AG10803 (cell line): ENCODE measurements at regions not wholly inside any gene's neighbourhood (a gene's known extent, or its start where the extent isn't known, plus 50 kb on each side); places are given as distances from the start of the nearest gene placed in this dataset.
A peak's percentile ranks its signal among the peaks of the same experiment; 100 is the strongest.

Experiments used
- DNase-seq: peaks from one replicate; pipeline ENCODE4 v3.0.0; 2010; ENCODE audit warnings: low read depth
- H3K4me3 ChIP-seq: 2 replicates; pipeline ENCODE4 v1.5.1; 2011; ENCODE audit warnings: mild to moderate bottlenecking, low read length, control low read depth
- TF ChIP-seq, protein P1 (sequence below): conservative IDR thresholded peaks from 2 replicates; pipeline ENCODE4 v1.5.1; 2011; ENCODE audit warnings: mild to moderate bottlenecking, low read length, control low read depth, inconsistent platforms

- no peak overlapping the region for H3K4me3 ChIP-seq
- TF ChIP-seq, protein P1, sequence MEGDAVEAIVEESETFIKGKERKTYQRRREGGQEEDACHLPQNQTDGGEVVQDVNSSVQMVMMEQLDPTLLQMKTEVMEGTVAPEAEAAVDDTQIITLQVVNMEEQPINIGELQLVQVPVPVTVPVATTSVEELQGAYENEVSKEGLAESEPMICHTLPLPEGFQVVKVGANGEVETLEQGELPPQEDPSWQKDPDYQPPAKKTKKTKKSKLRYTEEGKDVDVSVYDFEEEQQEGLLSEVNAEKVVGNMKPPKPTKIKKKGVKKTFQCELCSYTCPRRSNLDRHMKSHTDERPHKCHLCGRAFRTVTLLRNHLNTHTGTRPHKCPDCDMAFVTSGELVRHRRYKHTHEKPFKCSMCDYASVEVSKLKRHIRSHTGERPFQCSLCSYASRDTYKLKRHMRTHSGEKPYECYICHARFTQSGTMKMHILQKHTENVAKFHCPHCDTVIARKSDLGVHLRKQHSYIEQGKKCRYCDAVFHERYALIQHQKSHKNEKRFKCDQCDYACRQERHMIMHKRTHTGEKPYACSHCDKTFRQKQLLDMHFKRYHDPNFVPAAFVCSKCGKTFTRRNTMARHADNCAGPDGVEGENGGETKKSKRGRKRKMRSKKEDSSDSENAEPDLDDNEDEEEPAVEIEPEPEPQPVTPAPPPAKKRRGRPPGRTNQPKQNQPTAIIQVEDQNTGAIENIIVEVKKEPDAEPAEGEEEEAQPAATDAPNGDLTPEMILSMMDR: no peak
- peak; percentile 90 for DNase-seq
Observed at GRCh38 chr9:87793292-87793691, 67.4 kb downstream of the CTSL start.

GRCh38 chr9:87795178-87795577 lies 69.3 kb downstream of the CTSL start:
- no peak overlapping the region for H3K4me3 ChIP-seq
- TF ChIP-seq, protein P1: no peak
- DNase-seq: no peak

GRCh38 chr9:87796196-87796595 lies 70.3 kb downstream of the CTSL start:
- TF ChIP-seq, protein P1: no peak
- DNase-seq: no peak
- no peak overlapping the region for H3K4me3 ChIP-seq

GRCh38 chr9:87798261-87798833 lies 72.4 kb downstream of the CTSL start:
- no peak overlapping the region for H3K4me3 ChIP-seq
- TF ChIP-seq, protein P1: no peak
- no peak for DNase-seq

DNA sequence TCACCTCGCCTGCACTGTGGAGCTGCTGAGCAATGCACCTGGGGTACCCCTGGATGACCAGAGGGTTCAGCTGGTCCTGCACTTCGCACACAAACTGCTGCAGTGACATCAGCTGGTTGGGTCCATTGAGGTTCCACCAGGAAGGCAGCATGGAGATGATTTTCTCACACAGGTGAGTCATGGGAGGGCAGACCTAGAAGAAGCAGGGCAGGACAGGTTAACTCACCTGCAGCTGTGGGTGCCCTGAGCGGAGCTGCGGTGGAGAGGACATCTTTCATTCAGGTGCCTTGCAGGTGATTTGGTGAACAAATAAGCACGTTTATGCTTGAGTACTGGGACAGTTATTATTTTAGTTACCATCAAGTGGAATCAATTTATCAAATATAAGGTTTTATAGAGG lies 73.6 kb downstream of the CTSL start:
- H3K4me3 ChIP-seq: no peak overlapping the region
- DNase-seq: no peak
- TF ChIP-seq, protein P1: no peak

- no peak overlapping the region for H3K4me3 ChIP-seq
- DNase-seq: no peak
- TF ChIP-seq, protein P1: no peak
Observed at GRCh38 chr9:87800456-87800855, 74.5 kb downstream of the CTSL start.

- no peak for DNase-seq
- TF ChIP-seq, protein P1: no peak
Observed at GRCh38 chr9:87801013-87801412, 75.1 kb downstream of the CTSL start.

More at GRCh38 chr9:87801013-87801412, 75.1 kb downstream of the CTSL start:
- H3K4me3 ChIP-seq: no peak overlapping the region
